ENCODE measurements at regions not wholly inside any gene's neighbourhood (a gene's known extent, or its start where the extent isn't known, plus 50 kb on each side); places are given as distances from the start of the nearest gene placed in this dataset.

GRCh38 chr14:25699981-25700380, 650.0 kb upstream of the STXBP6 start:
- Histone ChIP-seq H2AFZ (ENCODE audit: low read length) (no peak overlapping the region), H4K20me1 (ENCODE audit: insufficient read depth, low read length) (no peaks in the 10 kb centered on the region), H3K4me1 (ENCODE audit: insufficient read depth, low read length) (no peaks in the 10 kb centered on the region), H3K79me2 (ENCODE audit: insufficient read depth, low read length) (no peaks in the 10 kb centered on the region), H3K27me3 (ENCODE audit: insufficient read depth, low read length) (no peaks in the 10 kb centered on the region), H3K4me3 (ENCODE audit: insufficient read depth, low read length) (no peak overlapping the region), H3K4me2 (ENCODE audit: insufficient read depth, low read length) (no peak overlapping the region), H3K36me3 (ENCODE audit: insufficient read depth, low read length) (no peaks in the 10 kb centered on the region), H3K9me3 (ENCODE audit: low read depth, low read length) (peaks cover 2% of the 10 kb centered on the region), H3K27ac (ENCODE audit: low read depth, low read length) (no peak overlapping the region)
- no peak for TF ChIP-seq CTCF (IDR thresholded peaks at IDR 0.05; ENCODE audit: extremely low read depth, low read depth, low read length)
- no peak for DNase-seq (ENCODE audit: insufficient read length, low spot score, missing footprints)

GRCh38 chr14:25698111-25698510, 648.2 kb upstream of the STXBP6 start:
- peaks cover 2% of the 10 kb centered on the region for H3K9me3 ChIP-seq (ENCODE audit: low read depth, low read length)
- TF ChIP-seq CTCF (IDR thresholded peaks at IDR 0.05; ENCODE audit: extremely low read depth, low read depth, low read length) = no peak
- H3K4me1 ChIP-seq (ENCODE audit: insufficient read depth, low read length) = no peaks in the 10 kb centered on the region
- no peak overlapping the region for H2AFZ ChIP-seq (ENCODE audit: low read length)
- H3K27ac ChIP-seq (ENCODE audit: low read depth, low read length) = no peak overlapping the region
- no peak overlapping the region for H3K4me3 ChIP-seq (ENCODE audit: insufficient read depth, low read length)
- DNase-seq (ENCODE audit: insufficient read length, low spot score, missing footprints) = no peak
- H3K4me2 ChIP-seq (ENCODE audit: insufficient read depth, low read length) = no peak overlapping the region
- H3K79me2 ChIP-seq (ENCODE audit: insufficient read depth, low read length) = no peaks in the 10 kb centered on the region
- no peaks in the 10 kb centered on the region for H3K36me3 ChIP-seq (ENCODE audit: insufficient read depth, low read length)
- H4K20me1 ChIP-seq (ENCODE audit: insufficient read depth, low read length) = no peaks in the 10 kb centered on the region
- H3K27me3 ChIP-seq (ENCODE audit: insufficient read depth, low read length) = no peaks in the 10 kb centered on the region

- Histone ChIP-seq H3K4me3 (ENCODE audit: insufficient read depth, low read length) (no peak overlapping the region), H3K4me1 (ENCODE audit: insufficient read depth, low read length) (no peaks in the 10 kb centered on the region), H3K4me2 (ENCODE audit: insufficient read depth, low read length) (no peak overlapping the region), H3K79me2 (ENCODE audit: insufficient read depth, low read length) (no peaks in the 10 kb centered on the region), H2AFZ (ENCODE audit: low read length) (no peak overlapping the region), H4K20me1 (ENCODE audit: insufficient read depth, low read length) (no peaks in the 10 kb centered on the region), H3K9me3 (ENCODE audit: low read depth, low read length) (peaks cover 2% of the 10 kb centered on the region), H3K27ac (ENCODE audit: low read depth, low read length) (no peak overlapping the region), H3K36me3 (ENCODE audit: insufficient read depth, low read length) (no peaks in the 10 kb centered on the region), H3K27me3 (ENCODE audit: insufficient read depth, low read length) (no peaks in the 10 kb centered on the region)
- no peak for DNase-seq (ENCODE audit: insufficient read length, low spot score, missing footprints)
- no peak for TF ChIP-seq CTCF (IDR thresholded peaks at IDR 0.05; ENCODE audit: extremely low read depth, low read depth, low read length)
Measured at GRCh38 chr14:25696176-25696575, 646.2 kb upstream of the STXBP6 start.

- H3K27me3 ChIP-seq (ENCODE audit: insufficient read depth, low read length) = no peaks in the 10 kb centered on the region
- H3K27ac ChIP-seq (ENCODE audit: low read depth, low read length) = no peak overlapping the region
- H4K20me1 ChIP-seq (ENCODE audit: insufficient read depth, low read length) = no peaks in the 10 kb centered on the region
- H3K9me3 ChIP-seq (ENCODE audit: low read depth, low read length) = peaks cover 5% of the 10 kb centered on the region
- TF ChIP-seq CTCF (IDR thresholded peaks at IDR 0.05; ENCODE audit: extremely low read depth, low read depth, low read length) = no peak
- no peak for DNase-seq (ENCODE audit: insufficient read length, low spot score, missing footprints)
- H3K36me3 ChIP-seq (ENCODE audit: insufficient read depth, low read length) = no peaks in the 10 kb centered on the region
- no peak overlapping the region for H3K4me2 ChIP-seq (ENCODE audit: insufficient read depth, low read length)
- no peak overlapping the region for H2AFZ ChIP-seq (ENCODE audit: low read length)
- no peak overlapping the region for H3K4me3 ChIP-seq (ENCODE audit: insufficient read depth, low read length)
- H3K4me1 ChIP-seq (ENCODE audit: insufficient read depth, low read length) = no peaks in the 10 kb centered on the region
- no peaks in the 10 kb centered on the region for H3K79me2 ChIP-seq (ENCODE audit: insufficient read depth, low read length)
Measured at GRCh38 chr14:25685004-25685403, 635.1 kb upstream of the STXBP6 start.

Measured in osteoblast (primary cell).